ENCODE measurements at regions not wholly inside any gene's neighbourhood (a gene's known extent, or its start where the extent isn't known, plus 50 kb on each side); places are given as distances from the start of the nearest gene placed in this dataset.

GRCh38 chr15:36372968-36373367 lies 206.5 kb upstream of the CDIN1 start:
- Histone ChIP-seq H3K27me3 (ENCODE audit: control insufficient read depth in 1 of 2, insufficient read depth in 1 of 2, low read length in 2 of 2) (no peaks in the 10 kb centered on the region), H3K4ac (ENCODE audit: low read depth in 1 of 2, low read length in 2 of 2) (no peak overlapping the region), H2AK5ac (ENCODE audit: low read length, severe bottlenecking) (no peak overlapping the region), H4K8ac (ENCODE audit: low read length) (no peak overlapping the region), H3K14ac (ENCODE audit: low read length in 2 of 2) (no peak overlapping the region), H3K27ac (ENCODE audit: low read length, poor library complexity, severe bottlenecking) (no peak overlapping the region), H2BK5ac (ENCODE audit: low read depth, low read length, poor library complexity, severe bottlenecking) (no peak overlapping the region), H3K4me3 (ENCODE audit: insufficient read depth in 1 of 2, low read depth in 1 of 2, low read length in 2 of 2) (no peak overlapping the region), H2BK12ac (ENCODE audit: low read length in 2 of 2) (no peak overlapping the region), H2BK120ac (ENCODE audit: low read depth, low read length) (no peak overlapping the region), H2BK15ac (ENCODE audit: low read depth, poor library complexity, severe bottlenecking) (no peak overlapping the region), H3K4me1 (ENCODE audit: control insufficient read depth, insufficient read depth, low read depth, low read length) (no peaks in the 10 kb centered on the region), H3K9ac (ENCODE audit: low read length) (no peak overlapping the region), H3K9me3 (ENCODE audit: control insufficient read depth, low read length) (peaks cover 3% of the 10 kb centered on the region), H3K4me2 (ENCODE audit: low read length, poor library complexity, severe bottlenecking) (no peak overlapping the region), H4K91ac (ENCODE audit: low read length) (no peak overlapping the region), H3K23ac (ENCODE audit: low read length in 2 of 2) (no peak overlapping the region), H3K36me3 (ENCODE audit: control insufficient read depth in 1 of 2, insufficient read depth in 2 of 2, low read depth in 1 of 2, low read length in 2 of 2) (no peaks in the 10 kb centered on the region), H3K79me1 (replicated peaks; ENCODE audit: low read length, poor library complexity, severe bottlenecking) (no peaks in the 10 kb centered on the region), H2AFZ (ENCODE audit: low read depth, low read length) (no peak overlapping the region), H3K18ac (ENCODE audit: low read depth in 1 of 2, low read length in 2 of 2) (no peak overlapping the region)
- no peak for DNase-seq
- no CpG with 5 or more reads among the region's 2 CpGs for WGBS

- Histone ChIP-seq H3K79me1 (replicated peaks; ENCODE audit: low read length, poor library complexity, severe bottlenecking) (no peaks in the 10 kb centered on the region), H3K27ac (ENCODE audit: low read length, poor library complexity, severe bottlenecking) (no peak overlapping the region), H3K36me3 (ENCODE audit: control insufficient read depth in 1 of 2, insufficient read depth in 2 of 2, low read depth in 1 of 2, low read length in 2 of 2) (no peaks in the 10 kb centered on the region), H3K27me3 (ENCODE audit: control insufficient read depth in 1 of 2, insufficient read depth in 1 of 2, low read length in 2 of 2) (no peaks in the 10 kb centered on the region), H3K9ac (ENCODE audit: low read length) (no peak overlapping the region), H3K9me3 (ENCODE audit: control insufficient read depth, low read length) (peaks cover 9% of the 10 kb centered on the region), H2BK12ac (ENCODE audit: low read length in 2 of 2) (no peak overlapping the region), H3K18ac (ENCODE audit: low read depth in 1 of 2, low read length in 2 of 2) (no peak overlapping the region), H3K14ac (ENCODE audit: low read length in 2 of 2) (no peak overlapping the region), H2AFZ (ENCODE audit: low read depth, low read length) (no peak overlapping the region), H4K91ac (ENCODE audit: low read length) (no peak overlapping the region), H2BK5ac (ENCODE audit: low read depth, low read length, poor library complexity, severe bottlenecking) (no peak overlapping the region), H3K4ac (ENCODE audit: low read depth in 1 of 2, low read length in 2 of 2) (no peak overlapping the region), H2BK15ac (ENCODE audit: low read depth, poor library complexity, severe bottlenecking) (no peak overlapping the region), H2AK5ac (ENCODE audit: low read length, severe bottlenecking) (no peak overlapping the region), H3K23ac (ENCODE audit: low read length in 2 of 2) (no peak overlapping the region), H2BK120ac (ENCODE audit: low read depth, low read length) (no peak overlapping the region), H3K4me1 (ENCODE audit: control insufficient read depth, insufficient read depth, low read depth, low read length) (no peaks in the 10 kb centered on the region), H3K4me2 (ENCODE audit: low read length, poor library complexity, severe bottlenecking) (no peak overlapping the region), H4K8ac (ENCODE audit: low read length) (no peak overlapping the region), H3K4me3 (ENCODE audit: insufficient read depth in 1 of 2, low read depth in 1 of 2, low read length in 2 of 2) (no peak overlapping the region)
- 0% methylated on average over 1 of the region's 3 CpGs for WGBS
- DNase-seq: peak; percentile 25
These were observed 205.9 kb upstream of the CDIN1 start for GRCh38 chr15:36373550-36373949.

GRCh38 chr15:36389107-36389506 lies 190.3 kb upstream of the CDIN1 start:
- H4K8ac ChIP-seq (ENCODE audit: low read length): no peak overlapping the region
- H2BK120ac ChIP-seq (ENCODE audit: low read depth, low read length): no peak overlapping the region
- H3K4me1 ChIP-seq (ENCODE audit: control insufficient read depth, insufficient read depth, low read depth, low read length): no peaks in the 10 kb centered on the region
- H3K4me3 ChIP-seq (ENCODE audit: insufficient read depth in 1 of 2, low read depth in 1 of 2, low read length in 2 of 2): no peak overlapping the region
- no peak overlapping the region for H2BK15ac ChIP-seq (ENCODE audit: low read depth, poor library complexity, severe bottlenecking)
- H3K4ac ChIP-seq (ENCODE audit: low read depth in 1 of 2, low read length in 2 of 2): no peak overlapping the region
- H3K14ac ChIP-seq (ENCODE audit: low read length in 2 of 2): no peak overlapping the region
- H3K23ac ChIP-seq (ENCODE audit: low read length in 2 of 2): no peak overlapping the region
- H2AK5ac ChIP-seq (ENCODE audit: low read length, severe bottlenecking): no peak overlapping the region
- no peaks in the 10 kb centered on the region for H3K9me3 ChIP-seq (ENCODE audit: control insufficient read depth, low read length)
- H2BK12ac ChIP-seq (ENCODE audit: low read length in 2 of 2): no peak overlapping the region
- no peaks in the 10 kb centered on the region for H3K27me3 ChIP-seq (ENCODE audit: control insufficient read depth in 1 of 2, insufficient read depth in 1 of 2, low read length in 2 of 2)
- no peak for DNase-seq
- no peak overlapping the region for H3K4me2 ChIP-seq (ENCODE audit: low read length, poor library complexity, severe bottlenecking)
- no peak overlapping the region for H2AFZ ChIP-seq (ENCODE audit: low read depth, low read length)
- H2BK5ac ChIP-seq (ENCODE audit: low read depth, low read length, poor library complexity, severe bottlenecking): no peak overlapping the region
- no peak overlapping the region for H3K18ac ChIP-seq (ENCODE audit: low read depth in 1 of 2, low read length in 2 of 2)
- no peak overlapping the region for H3K27ac ChIP-seq (ENCODE audit: low read length, poor library complexity, severe bottlenecking)
- no peaks in the 10 kb centered on the region for H3K36me3 ChIP-seq (ENCODE audit: control insufficient read depth in 1 of 2, insufficient read depth in 2 of 2, low read depth in 1 of 2, low read length in 2 of 2)
- H3K9ac ChIP-seq (ENCODE audit: low read length): no peak overlapping the region
- H3K79me1 ChIP-seq (replicated peaks; ENCODE audit: low read length, poor library complexity, severe bottlenecking): no peaks in the 10 kb centered on the region
- H4K91ac ChIP-seq (ENCODE audit: low read length): no peak overlapping the region

- H3K23ac ChIP-seq (ENCODE audit: low read length in 2 of 2): no peak overlapping the region
- no peaks in the 10 kb centered on the region for H3K79me1 ChIP-seq (replicated peaks; ENCODE audit: low read length, poor library complexity, severe bottlenecking)
- DNase-seq: no peak
- no peak overlapping the region for H3K9ac ChIP-seq (ENCODE audit: low read length)
- no peaks in the 10 kb centered on the region for H3K4me1 ChIP-seq (ENCODE audit: control insufficient read depth, insufficient read depth, low read depth, low read length)
- H3K4me3 ChIP-seq (ENCODE audit: insufficient read depth in 1 of 2, low read depth in 1 of 2, low read length in 2 of 2): no peak overlapping the region
- no peaks in the 10 kb centered on the region for H3K9me3 ChIP-seq (ENCODE audit: control insufficient read depth, low read length)
- H4K91ac ChIP-seq (ENCODE audit: low read length): no peak overlapping the region
- no peak overlapping the region for H2AFZ ChIP-seq (ENCODE audit: low read depth, low read length)
- H3K36me3 ChIP-seq (ENCODE audit: control insufficient read depth in 1 of 2, insufficient read depth in 2 of 2, low read depth in 1 of 2, low read length in 2 of 2): no peaks in the 10 kb centered on the region
- no CpG with 5 or more reads among the region's 2 CpGs for WGBS
- no peak overlapping the region for H3K18ac ChIP-seq (ENCODE audit: low read depth in 1 of 2, low read length in 2 of 2)
- H3K14ac ChIP-seq (ENCODE audit: low read length in 2 of 2): no peak overlapping the region
- H2BK12ac ChIP-seq (ENCODE audit: low read length in 2 of 2): no peak overlapping the region
- H2BK120ac ChIP-seq (ENCODE audit: low read depth, low read length): no peak overlapping the region
- no peak overlapping the region for H3K4me2 ChIP-seq (ENCODE audit: low read length, poor library complexity, severe bottlenecking)
- no peak overlapping the region for H2AK5ac ChIP-seq (ENCODE audit: low read length, severe bottlenecking)
- H3K27ac ChIP-seq (ENCODE audit: low read length, poor library complexity, severe bottlenecking): no peak overlapping the region
- H2BK5ac ChIP-seq (ENCODE audit: low read depth, low read length, poor library complexity, severe bottlenecking): no peak overlapping the region
- no peak overlapping the region for H3K4ac ChIP-seq (ENCODE audit: low read depth in 1 of 2, low read length in 2 of 2)
- no peak overlapping the region for H2BK15ac ChIP-seq (ENCODE audit: low read depth, poor library complexity, severe bottlenecking)
- no peaks in the 10 kb centered on the region for H3K27me3 ChIP-seq (ENCODE audit: control insufficient read depth in 1 of 2, insufficient read depth in 1 of 2, low read length in 2 of 2)
- H4K8ac ChIP-seq (ENCODE audit: low read length): no peak overlapping the region
These were observed 188.9 kb upstream of the CDIN1 start for GRCh38 chr15:36390491-36390890.
